Activated CD8-positive, alpha-beta memory T cell treated with anti-CD3 and anti-CD28 coated beads, Interleukin-2, amount 50 U/mL, for 4 hours (primary cell): ENCODE measurements at regions not wholly inside any gene's neighbourhood (a gene's known extent, or its start where the extent isn't known, plus 50 kb on each side); places are given as distances from the start of the nearest gene placed in this dataset.

Source experiments
- DNase-seq: peaks from one replicate; pipeline ENCODE4 v3.0.0-alpha.2; 2020

DNA sequence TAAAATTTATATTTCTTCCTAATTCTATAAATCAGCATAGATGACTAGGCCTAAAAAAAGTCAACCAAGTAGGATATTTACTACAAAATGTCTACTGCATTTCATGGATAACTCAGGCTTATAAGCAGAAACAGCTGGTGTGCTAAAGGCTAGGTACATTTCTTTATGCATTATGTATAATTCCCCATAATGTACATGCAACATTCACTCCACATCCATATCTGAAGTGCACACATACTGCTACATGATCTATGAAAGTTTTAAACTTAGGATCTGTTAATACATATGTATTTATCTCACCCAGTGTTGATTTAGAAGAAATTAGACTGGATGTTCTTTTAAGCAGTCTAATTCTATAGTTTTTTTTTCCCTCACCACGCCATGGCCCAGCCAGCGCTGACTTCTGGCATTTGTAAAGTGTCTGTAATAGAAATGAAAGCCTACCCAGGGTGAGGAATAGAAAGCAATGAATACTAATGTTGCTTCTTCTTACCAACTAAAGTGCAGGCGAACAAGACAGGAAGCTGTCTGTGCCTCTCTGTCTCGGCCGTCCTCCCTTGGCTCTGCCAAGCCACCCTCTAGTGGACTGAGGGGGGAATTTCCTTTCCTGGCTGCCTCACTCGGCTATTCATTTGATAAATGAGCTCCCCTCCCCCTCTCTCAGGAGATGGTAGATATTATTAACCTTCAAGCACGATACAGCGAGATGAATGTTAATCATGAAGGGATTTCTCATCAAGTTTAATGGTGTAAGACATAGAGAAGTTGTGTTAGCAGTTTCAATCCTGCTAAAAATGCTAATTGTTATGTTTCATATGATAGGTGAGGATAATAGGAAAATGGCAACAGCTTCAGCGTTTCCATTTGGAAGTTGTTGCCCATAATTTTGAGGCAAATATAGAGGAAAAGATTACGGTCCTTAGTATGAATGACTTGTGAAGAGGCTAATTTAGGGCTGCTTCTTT lies 384.5 kb downstream of the MTX2 start:
- peak; percentile 17 for DNase-seq

DNA sequence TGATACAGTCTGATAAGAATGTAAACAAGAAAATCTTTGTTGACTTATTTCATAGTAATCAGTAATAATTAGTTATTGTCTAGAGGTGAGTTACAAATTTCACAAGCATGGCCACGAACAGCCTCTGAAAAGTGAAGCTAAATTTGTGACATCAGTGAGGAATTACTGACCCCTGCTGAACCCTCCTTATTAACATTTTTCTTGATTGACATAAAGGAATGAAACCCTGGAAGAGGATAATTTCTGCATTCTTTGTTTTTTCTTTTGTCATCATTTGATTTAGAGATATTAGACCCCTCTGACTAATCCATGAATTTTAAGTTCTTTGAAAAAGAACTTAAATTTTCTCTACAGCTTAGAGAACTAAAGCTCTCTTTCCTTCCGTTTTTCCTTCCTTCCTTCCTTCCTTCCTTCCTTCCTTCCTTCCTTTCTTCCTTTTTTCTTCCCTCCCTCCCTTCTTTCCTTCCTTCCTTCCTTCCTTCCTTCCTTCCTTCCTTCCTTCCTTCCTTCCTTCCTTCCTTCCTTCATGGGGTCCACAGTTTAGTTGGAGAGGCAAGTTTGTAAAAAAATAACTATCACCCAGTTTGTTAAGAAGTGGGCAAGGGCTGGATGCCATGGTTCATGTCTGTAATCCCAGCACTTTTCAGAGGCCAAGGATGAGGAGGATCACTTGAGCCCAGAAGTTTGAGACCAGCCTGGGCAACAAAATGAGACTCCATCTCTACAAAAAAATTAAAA lies 387.0 kb downstream of the MTX2 start:
- no peak for DNase-seq

DNA sequence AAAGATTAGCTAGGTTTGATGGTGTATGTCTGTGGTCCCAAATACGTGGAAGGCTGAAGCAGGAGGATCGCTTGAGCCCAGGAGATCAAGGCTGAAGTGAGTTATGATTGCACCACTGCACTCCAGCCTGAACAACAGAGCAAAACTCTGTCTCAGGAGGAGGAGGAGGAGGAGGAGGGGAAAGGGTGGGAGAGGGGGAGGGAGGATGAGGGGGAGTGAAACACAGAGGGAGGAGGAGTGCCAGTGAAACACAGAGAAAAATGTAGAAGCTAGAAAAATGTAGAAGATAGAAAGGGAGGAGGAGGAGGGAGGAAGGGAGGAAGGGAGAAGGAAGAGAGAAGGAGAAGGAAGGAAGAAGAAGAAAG lies 387.5 kb downstream of the MTX2 start:
- DNase-seq = no peak

DNA sequence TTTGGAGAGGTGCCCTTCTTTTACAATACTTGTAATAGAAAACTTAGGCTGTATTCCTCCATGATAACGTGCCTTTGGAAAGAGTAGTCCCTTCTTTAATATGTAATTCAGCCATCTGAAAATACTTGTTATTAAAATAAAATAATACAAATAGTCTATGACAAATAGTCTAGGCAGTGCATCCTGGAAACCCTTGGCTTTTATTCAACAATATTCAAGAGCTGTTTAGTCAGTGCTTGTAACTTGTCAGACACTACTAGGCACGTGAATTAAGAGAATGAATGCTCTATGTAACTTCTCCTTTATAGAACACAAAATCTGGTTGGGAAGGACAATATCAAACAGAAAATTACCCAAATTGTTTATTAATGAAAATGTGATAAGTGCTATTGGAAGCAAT lies 388.2 kb downstream of the MTX2 start:
- DNase-seq = no peak

DNA sequence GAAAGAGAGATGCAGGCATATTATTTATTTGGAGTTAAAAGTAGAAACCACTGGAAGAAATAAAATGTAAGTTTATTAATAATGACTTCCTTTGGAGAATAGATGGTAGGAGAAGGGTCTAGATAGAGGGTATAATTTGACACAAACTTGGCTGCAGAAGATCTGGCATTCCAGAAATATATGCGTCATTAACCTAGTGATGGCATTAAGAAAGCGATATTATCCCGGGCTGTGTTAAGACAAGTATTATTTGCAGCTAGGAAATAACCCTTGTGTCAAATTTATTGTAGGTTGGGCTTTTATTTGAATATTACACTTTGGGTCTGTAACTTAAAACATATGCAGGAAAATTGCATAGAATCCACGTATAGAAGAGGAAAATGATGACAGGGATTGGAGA lies 389.5 kb downstream of the MTX2 start:
- DNase-seq = no peak

DNA sequence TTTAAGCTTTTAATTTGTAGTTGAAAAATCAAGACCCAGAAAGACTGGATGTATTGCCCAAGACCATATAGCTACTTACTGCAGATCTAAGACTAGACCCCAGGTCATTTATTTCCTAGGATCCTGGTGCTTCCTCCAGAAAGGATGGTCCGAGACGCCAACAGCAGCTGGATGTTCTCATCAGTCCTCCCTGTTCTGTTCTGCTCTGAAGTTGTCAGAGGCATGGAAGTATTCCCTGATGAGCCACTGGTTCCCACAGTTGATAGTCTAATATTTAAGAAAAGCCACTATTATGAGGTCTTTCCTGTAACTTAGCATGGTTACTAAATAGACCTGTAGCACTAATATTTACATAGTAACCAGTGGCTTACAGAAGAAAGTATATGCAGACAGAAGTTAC lies 393.5 kb downstream of the MTX2 start:
- no peak for DNase-seq

DNA sequence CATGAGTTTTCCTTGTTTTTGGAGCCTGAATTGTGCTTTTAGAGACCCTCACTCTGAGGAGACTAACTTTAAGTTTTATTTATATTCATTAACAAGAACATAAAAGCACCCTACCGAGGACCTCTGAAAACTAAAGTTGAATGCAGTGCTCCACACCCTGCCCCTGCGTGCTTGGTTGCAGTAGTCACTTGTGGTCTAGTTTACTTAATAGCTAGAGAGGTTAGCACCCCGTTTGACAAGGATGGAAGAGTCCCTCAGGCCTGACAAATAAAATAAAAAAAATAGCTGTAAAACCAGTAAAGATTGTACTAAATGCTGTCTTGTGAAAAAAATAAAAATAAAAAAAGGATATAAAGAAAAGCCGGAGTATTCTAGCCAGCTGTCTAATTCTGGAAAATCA lies 395.2 kb downstream of the MTX2 start:
- no peak for DNase-seq

DNA sequence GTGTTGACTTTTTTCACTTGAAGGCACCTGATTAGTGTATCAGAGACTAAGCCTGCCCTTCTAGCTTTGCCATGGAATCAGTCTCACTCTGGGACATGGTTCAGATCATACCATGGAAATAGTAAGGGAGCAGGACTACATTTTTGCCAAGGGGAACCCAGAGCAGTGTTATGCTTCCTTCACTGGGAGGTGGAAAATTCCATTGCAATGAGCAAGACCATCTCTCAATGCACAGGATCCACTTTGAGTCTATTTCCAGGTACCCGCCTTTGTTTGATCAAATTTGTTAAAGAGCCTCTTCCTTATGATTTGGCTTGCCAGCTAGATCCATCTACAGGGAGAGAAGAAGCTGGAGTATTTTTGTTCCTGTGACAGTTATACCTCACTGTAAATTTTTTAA lies 395.8 kb downstream of the MTX2 start:
- DNase-seq = no peak

DNA sequence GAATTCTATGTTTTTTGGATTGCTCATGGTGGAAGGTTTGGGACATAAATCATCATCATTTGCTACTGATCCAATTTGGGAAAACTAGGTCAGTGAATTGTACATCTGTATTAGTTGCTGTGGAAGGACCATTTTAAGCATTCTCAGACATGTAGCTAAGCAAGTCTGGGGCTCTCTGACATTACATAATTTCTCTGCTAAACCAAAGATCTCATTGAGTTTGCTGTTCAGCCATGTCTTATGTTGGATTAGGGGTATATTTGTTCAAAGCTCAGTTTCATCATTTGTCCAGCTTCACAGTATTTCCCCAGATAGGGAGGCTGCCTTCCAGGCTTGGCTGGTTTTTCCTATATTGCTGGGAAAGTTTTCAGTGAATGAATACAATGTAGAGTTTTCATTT lies 399.7 kb downstream of the MTX2 start:
- no peak for DNase-seq

DNA sequence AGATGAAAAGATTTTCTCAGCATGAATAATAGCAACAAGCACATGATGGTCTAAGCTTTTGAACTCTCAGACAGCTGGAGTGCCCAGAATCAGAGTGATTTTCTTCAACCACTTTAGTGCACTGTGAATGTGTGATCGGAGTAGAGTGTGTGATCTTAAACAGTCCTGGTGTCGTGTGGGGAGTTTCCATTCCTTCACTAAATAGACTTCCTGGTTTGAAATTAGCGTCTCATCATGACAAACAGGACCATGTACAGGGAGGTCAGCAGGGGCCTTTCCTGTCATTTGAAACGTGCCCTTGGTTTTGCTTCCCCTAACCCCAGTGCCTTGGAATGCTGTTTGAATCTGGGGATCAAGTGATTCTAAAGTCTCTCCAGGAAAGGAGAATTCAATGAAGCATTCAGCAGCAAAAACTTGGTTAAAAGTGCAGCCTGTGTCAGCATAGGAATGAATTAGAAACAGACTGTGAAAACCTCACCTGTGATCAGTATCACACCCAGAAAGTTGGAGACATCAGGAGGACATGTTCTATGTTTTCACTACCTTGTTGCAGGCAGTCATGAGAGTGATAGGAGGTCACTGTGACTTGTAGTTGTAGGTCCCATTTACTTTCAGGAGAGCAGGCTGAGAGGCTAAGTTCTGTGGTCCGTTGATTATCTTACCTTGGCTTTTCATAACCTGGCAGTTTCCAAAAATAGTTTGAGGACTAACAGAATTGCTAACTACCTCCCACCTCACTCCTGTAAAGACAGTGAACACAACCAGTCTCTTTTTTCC lies 400.3 kb downstream of the MTX2 start:
- DNase-seq = no peak

DNA sequence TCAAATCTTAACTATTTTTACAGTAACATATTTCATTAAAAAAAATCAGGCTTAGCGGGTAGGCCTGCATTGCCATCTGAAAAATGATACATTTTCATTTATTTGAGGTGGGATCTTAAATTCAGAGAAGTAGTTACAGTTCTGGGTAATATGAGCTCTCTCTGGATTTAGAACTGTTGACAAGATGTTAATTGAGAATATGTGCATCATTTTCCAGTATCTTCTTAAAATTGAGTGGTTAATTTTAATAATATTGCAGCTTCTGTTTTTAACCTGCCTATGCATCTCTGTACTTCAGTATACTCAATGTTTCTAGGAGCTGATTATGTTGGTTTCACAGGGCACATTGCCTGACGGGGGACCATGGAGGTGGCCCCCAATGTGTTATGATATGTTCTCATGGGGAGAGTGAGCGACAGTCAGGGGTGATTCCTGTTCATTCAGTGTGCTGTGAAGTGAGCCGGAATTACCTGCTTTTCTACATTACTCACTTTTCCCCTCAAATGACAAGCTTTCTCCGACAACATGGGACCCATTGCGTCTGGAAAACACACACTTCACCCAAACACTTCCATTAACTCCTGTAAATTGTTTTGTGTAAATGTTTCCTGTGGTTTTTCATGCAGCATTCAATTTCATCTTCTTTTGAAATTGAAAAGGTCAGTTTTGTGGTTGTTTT lies 406.2 kb downstream of the MTX2 start:
- DNase-seq = no peak

DNA sequence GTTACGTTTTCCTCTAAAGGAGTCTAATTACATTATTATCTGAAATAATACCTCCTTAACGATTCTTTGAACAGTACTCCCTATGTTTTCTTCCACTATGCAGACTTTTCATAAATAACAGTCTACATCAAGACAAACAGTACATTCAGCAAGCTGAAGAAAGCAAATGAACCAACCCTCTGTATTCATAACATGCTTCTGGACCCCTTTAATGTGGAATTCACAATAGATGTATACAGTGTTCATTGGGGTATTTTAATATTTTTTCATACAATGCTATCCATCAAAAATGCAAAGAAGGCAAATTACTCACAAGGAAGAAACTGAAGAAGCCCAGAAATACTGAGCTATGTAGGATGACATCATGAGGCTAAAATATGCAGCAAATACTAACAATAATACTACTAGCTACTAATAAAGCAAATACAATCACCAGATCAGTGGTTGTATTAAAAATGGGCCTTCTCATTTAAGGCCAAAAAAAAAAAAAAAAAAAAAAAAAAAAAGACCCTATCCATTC lies 408.6 kb downstream of the MTX2 start:
- DNase-seq = no peak

DNA sequence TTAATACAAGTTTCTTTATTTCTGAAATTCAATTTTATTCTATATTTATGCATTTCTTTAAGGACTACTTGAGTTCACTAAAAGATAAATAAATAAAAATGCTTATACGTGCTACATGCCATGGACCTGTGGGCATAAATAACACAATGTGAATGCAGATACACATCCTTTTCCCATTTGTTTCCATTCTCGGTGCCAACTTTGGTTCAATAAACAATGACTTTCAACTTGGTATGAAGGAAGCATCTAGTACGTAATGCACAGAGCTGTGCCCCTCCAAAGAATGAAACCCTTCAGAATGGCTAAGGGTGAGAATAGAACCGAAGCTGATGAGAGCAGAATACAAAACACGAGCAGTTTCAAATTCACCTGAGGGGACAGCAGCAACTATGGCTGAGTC lies 409.3 kb downstream of the MTX2 start:
- no peak for DNase-seq

DNA sequence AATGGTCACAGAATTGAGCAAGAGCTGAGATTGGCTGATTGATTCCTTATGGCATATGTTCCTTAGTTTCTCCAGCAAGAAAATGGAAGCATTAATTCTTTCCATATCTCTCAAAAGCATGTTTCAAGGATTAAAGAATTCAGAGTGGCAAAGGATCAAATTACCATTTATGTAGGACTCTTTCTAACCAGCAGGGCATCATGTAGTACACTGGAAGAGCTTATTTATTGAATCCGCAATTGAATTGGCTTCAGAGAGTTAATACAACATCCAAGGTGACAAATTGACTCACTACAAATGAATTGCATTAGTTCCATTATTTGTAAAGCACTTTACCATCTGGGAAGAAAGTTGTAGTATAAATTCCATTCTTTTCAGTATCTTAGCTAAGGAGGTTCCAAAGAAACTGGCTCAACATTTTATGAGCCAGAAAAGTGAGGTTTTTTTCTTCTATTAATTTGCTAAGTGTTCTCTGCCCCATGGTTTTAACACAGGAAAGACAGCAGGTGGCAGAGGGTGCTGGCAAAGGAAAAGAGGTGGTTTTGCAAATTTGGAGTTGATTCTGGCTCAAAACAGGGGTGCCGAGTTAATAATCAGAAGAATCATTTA lies 409.9 kb downstream of the MTX2 start:
- no peak for DNase-seq

DNA sequence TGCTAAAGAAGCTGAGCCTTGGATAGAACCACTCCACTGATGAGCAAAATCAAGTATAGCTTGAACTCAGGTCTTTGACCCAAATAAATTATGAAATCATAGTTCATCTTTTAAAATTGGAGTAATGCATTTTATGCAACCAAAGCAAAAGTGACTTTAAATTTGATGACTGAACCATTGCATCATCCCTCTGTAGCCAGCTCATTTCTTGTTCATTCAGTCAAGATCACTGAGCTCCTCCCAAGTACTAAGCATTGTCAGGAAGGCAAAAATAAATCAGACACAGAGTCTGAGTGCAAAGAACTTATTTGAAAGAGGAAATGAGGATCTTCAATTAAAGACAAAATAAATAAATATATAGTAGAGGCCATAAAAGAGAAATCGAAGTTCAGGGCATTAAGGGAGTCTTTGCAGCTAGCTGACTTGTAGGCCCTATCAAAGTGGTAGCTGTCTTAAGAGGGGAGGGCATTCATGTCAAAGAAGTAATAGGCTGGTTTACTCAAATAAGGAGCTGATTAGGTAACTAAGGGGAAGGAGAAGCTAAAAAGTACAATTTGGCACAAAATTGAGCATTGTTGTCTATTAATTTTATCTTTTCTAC lies 411.8 kb downstream of the MTX2 start:
- DNase-seq = no peak

DNA sequence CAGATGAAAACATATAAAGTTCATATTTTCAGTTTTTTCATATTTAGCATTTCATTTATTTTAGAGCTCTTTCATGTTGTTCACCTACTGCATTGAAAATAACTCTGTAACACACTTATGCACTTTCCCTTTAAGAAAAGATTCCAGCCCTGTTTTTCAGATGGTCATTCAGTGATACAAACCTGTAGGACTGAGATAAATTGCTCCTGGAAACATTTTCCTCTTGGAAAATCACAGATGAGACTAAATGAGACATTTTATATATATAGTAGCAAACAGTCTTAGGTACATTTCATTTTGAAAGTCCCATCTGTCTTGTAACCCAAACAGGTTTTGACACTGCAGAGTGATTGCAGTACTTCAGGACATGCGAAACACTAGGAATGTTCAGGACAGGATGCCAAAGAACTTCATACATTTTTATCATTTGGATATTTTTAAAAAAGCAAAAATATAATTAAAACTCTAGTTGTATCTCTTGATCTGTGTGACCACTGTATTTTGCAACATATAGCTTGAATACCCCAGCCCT lies 412.4 kb downstream of the MTX2 start:
- no peak for DNase-seq

DNA sequence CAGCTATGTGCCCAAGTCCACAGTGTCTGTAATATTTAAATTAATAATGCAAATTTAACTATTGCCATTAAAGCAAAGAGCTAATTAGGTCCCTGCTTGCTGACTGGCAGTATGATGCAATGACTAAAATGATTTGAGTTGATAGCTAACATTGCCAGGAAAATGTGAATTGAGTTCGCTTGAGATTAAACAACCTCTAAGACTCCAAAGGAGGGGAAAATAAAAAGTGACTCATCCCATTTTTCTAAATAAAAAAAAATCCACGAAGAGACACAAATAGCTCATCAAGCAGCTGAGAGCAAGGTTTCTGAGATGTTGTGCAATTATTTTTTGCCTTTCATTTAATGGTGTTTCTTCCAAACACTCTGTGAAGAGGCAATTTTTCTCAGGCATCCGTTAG lies 413.0 kb downstream of the MTX2 start:
- DNase-seq = no peak

DNA sequence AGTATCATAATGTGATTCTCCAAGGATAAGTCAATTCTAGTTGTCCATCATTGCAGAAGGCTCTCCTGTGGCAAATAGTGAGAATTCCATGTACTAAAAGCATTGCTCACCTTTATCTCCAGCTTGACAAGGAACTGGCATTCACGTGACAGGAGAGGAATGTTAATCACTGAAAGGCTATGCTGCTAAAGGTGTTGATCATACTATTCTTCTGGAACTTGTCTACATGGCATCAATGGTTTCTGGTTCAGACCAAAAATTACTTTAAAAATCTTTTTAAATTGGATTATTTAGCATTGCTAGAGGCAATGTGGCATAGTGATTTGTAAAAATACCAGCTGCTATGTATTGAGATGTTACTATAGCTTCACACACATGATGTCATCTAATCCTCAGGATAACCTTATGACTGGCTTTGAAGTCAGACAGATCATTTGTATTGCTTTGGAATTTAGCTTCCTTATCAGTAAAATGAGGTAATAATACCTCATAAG lies 414.4 kb downstream of the MTX2 start:
- DNase-seq = no peak

DNA sequence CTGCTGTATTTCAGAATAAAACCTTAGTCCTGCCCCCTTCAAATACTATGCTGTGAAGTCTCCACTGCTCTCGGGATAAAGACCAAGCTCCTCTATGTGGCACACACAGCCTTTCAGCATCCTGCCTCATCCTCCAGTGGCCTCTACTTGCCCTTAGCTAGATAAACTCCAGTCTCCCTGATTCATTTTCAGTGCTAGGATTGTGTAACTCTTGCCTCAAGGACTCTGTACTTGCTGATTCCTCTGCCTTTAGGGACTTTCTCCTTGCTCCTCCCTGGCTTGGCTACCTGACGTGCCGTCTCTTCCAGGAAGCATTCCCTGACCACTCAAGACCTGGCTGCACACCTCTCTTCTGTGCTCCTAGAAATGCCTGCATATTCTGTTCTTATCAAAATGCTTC lies 416.7 kb downstream of the MTX2 start:
- DNase-seq = no peak

DNA sequence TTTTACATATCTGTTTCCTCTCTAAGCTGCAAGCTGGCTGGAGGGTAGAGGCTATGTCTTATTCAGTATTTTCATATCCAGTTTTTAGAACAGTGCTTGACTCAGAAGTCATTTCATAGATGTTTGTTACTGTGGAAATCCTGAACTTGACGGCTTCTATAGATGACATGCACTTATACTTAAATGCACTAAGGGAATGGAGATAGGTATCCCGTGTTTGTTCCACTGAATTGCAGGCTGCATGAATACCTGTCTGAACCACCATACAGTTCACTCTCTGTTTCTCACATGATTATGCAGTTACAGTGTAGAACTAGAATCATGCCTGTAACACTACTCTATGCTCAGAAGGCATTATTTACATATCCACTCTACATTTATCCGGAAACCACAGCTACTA lies 417.1 kb downstream of the MTX2 start:
- DNase-seq = no peak

DNA sequence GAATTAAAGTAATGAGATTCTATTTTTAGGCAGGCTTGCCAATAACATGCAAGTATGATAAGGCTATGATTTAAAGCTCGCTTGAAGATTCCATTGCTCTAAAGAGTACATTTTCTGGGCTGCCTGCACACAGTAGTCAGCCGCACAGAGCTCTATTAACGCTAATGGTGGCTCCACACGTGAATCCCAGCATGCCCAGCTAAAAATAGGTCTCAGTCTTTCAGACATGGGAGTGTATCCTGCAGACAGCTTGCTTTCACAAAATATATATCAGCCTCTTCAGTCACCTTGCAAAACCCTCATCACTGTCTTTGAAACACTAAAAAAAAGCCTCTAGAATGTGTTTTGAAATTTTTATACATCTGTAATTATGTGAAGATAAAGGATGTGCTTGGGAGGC lies 418.1 kb downstream of the MTX2 start:
- no peak for DNase-seq
